ENCODE measurements at regions not wholly inside any gene's neighbourhood (a gene's known extent, or its start where the extent isn't known, plus 50 kb on each side); places are given as distances from the start of the nearest gene placed in this dataset.

GRCh38 chr6:145290122-145290521 is 445.2 kb downstream of the EPM2A start:
- Histone ChIP-seq H3K4me3 (ENCODE audit: low read depth, low read length, poor library complexity, severe bottlenecking) (no peak overlapping the region), H3K9me2 (ENCODE audit: low read depth, low read length) (no peaks in the 10 kb centered on the region)
- TF ChIP-seq CTCF (IDR thresholded peaks at IDR 0.05; ENCODE audit: low read length) = no peak
- no peak for TF ChIP-seq EZH2 (IDR thresholded peaks at IDR 0.05; ENCODE audit: borderline replicate concordance, low read length)

GRCh38 chr6:145292066-145292465 is 443.3 kb downstream of the EPM2A start:
- Histone ChIP-seq H3K9me2 (ENCODE audit: low read depth, low read length) (no peaks in the 10 kb centered on the region), H3K36me3 (ENCODE audit: insufficient read depth, low read length) (no peaks in the 10 kb centered on the region), H3K4me3 (ENCODE audit: low read depth, low read length, poor library complexity, severe bottlenecking) (no peak overlapping the region), H3K27me3 (ENCODE audit: insufficient read depth, low read length) (no peaks in the 10 kb centered on the region), H3K27ac (ENCODE audit: low read depth, low read length, poor library complexity, severe bottlenecking) (no peak overlapping the region), H3K9ac (ENCODE audit: low read length) (no peak overlapping the region), H4K20me1 (ENCODE audit: insufficient read depth, low read length) (no peaks in the 10 kb centered on the region), H3K9me3 (ENCODE audit: low read length) (no peaks in the 10 kb centered on the region), H3K4me2 (ENCODE audit: low read length) (no peak overlapping the region), H3F3A (ENCODE audit: insufficient read depth, low read length) (no peaks in the 10 kb centered on the region), H3K4me1 (ENCODE audit: insufficient read depth, low read length, severe bottlenecking) (no peaks in the 10 kb centered on the region), H2AFZ (ENCODE audit: low read length) (no peak overlapping the region), H3K79me2 (ENCODE audit: insufficient read depth, low read length) (no peaks in the 10 kb centered on the region)
- no peak for TF ChIP-seq CTCF (IDR thresholded peaks at IDR 0.05; ENCODE audit: low read length)
- no peak for TF ChIP-seq EZH2 (IDR thresholded peaks at IDR 0.05; ENCODE audit: borderline replicate concordance, low read length)

More at GRCh38 chr6:145290122-145290521, 445.2 kb downstream of the EPM2A start:
- no peaks in the 10 kb centered on the region for H4K20me1 ChIP-seq (ENCODE audit: insufficient read depth, low read length)
- H3K4me1 ChIP-seq (ENCODE audit: insufficient read depth, low read length, severe bottlenecking) = no peaks in the 10 kb centered on the region
- no peak overlapping the region for H3K9ac ChIP-seq (ENCODE audit: low read length)
- no peaks in the 10 kb centered on the region for H3K79me2 ChIP-seq (ENCODE audit: insufficient read depth, low read length)
- no peaks in the 10 kb centered on the region for H3F3A ChIP-seq (ENCODE audit: insufficient read depth, low read length)
- no peaks in the 10 kb centered on the region for H3K27me3 ChIP-seq (ENCODE audit: insufficient read depth, low read length)
- H2AFZ ChIP-seq (ENCODE audit: low read length) = no peak overlapping the region
- no peak overlapping the region for H3K4me2 ChIP-seq (ENCODE audit: low read length)
- H3K36me3 ChIP-seq (ENCODE audit: insufficient read depth, low read length) = no peaks in the 10 kb centered on the region
- no peaks in the 10 kb centered on the region for H3K9me3 ChIP-seq (ENCODE audit: low read length)
- H3K27ac ChIP-seq (ENCODE audit: low read depth, low read length, poor library complexity, severe bottlenecking) = no peak overlapping the region

- no peaks in the 10 kb centered on the region for H3K9me3 ChIP-seq (ENCODE audit: low read length)
- no peaks in the 10 kb centered on the region for H3K36me3 ChIP-seq (ENCODE audit: insufficient read depth, low read length)
- H3K27ac ChIP-seq (ENCODE audit: low read depth, low read length, poor library complexity, severe bottlenecking) = no peak overlapping the region
- TF ChIP-seq CTCF (IDR thresholded peaks at IDR 0.05; ENCODE audit: low read length) (no peak), EZH2 (IDR thresholded peaks at IDR 0.05; ENCODE audit: borderline replicate concordance, low read length) (no peak)
- no peak overlapping the region for H2AFZ ChIP-seq (ENCODE audit: low read length)
- H4K20me1 ChIP-seq (ENCODE audit: insufficient read depth, low read length) = no peaks in the 10 kb centered on the region
- H3K79me2 ChIP-seq (ENCODE audit: insufficient read depth, low read length) = no peaks in the 10 kb centered on the region
- no peak overlapping the region for H3K9ac ChIP-seq (ENCODE audit: low read length)
- no peak overlapping the region for H3K4me3 ChIP-seq (ENCODE audit: low read depth, low read length, poor library complexity, severe bottlenecking)
- H3K4me2 ChIP-seq (ENCODE audit: low read length) = no peak overlapping the region
- H3K4me1 ChIP-seq (ENCODE audit: insufficient read depth, low read length, severe bottlenecking) = no peaks in the 10 kb centered on the region
- no peaks in the 10 kb centered on the region for H3K9me2 ChIP-seq (ENCODE audit: low read depth, low read length)
- H3K27me3 ChIP-seq (ENCODE audit: insufficient read depth, low read length) = no peaks in the 10 kb centered on the region
- no peaks in the 10 kb centered on the region for H3F3A ChIP-seq (ENCODE audit: insufficient read depth, low read length)
Measured at GRCh38 chr6:145294942-145295341, 440.4 kb downstream of the EPM2A start.

Measured in OCI-LY1 (cell line).